Heart right ventricle (tissue), 16 donors: ENCODE measurements at regions not wholly inside any gene's neighbourhood (a gene's known extent, or its start where the extent isn't known, plus 50 kb on each side); places are given as distances from the start of the nearest gene placed in this dataset.

Experiments
- ATAC-seq, 8 donors: fragments of 200-7000 bp; cut with Tn5 transposase; one replicate each; pipeline ENCODE4 v1.9.1; 2020; ENCODE audit warnings: mild to moderate bottlenecking in 8 of 8, moderate library complexity in 8 of 8, moderate number of reproducible peaks in 1 of 8
- DNase-seq, 2 donors: peaks; one replicate each; pipeline ENCODE4 v3.0.0-alpha.2; 2020
- H3K27ac ChIP-seq, 10 donors: fragments of 200-600 bp; sonication (generic) in 2 of 10; one replicate each; pipeline versions ENCODE4 v1.5.0 to v1.8.0; 2020 to 2022; ENCODE audit warnings: mild to moderate bottlenecking in 3 of 10
- H3K27me3 ChIP-seq, 7 donors: fragments of 200-600 bp; one replicate each; pipeline ENCODE4 v1.8.0; 2021 to 2022; ENCODE audit warnings: mild to moderate bottlenecking in 2 of 7
- H3K36me3 ChIP-seq, 9 donors: fragments of 200-600 bp; sonication (generic) in 1 of 9; one replicate each; pipeline versions ENCODE4 v1.5.0 to v1.8.0; 2020 to 2022; ENCODE audit warnings: mild to moderate bottlenecking in 2 of 9
- H3K4me1 ChIP-seq, 9 donors: fragments of 200-600 bp; sonication (generic) in 1 of 9; one replicate each; pipeline versions ENCODE4 v1.5.0 to v1.8.0; 2020 to 2022; ENCODE audit warnings: mild to moderate bottlenecking in 4 of 9
- H3K4me3 ChIP-seq, 10 donors: fragments of 200-600 bp; sonication (generic) in 2 of 10; one replicate each; pipeline versions ENCODE4 v1.5.0 to v1.8.0; 2020 to 2022; ENCODE audit warnings: mild to moderate bottlenecking in 7 of 10, moderate library complexity in 2 of 10
- H3K9me3 ChIP-seq, 11 donors: fragments of 200-600 bp in 10 of 11; sonication (generic) in 2 of 11; one replicate each; pipeline versions ENCODE4 v1.5.0 to v1.8.0; 2013 to 2022; ENCODE audit warnings: mild to moderate bottlenecking in 2 of 11, control low read depth in 1 of 11, moderate library complexity in 1 of 11
- CTCF ChIP-seq, 9 donors: fragments of 200-600 bp; sonication (generic) in 2 of 9; IDR thresholded peaks; one replicate each; pipeline versions ENCODE4 v1.5.0 to v1.8.0; 2021 to 2022; ENCODE audit warnings: antibody characterized with exemption in 9 of 9, mild to moderate bottlenecking in 5 of 9, moderate library complexity in 1 of 9
- WGBS, 2 donors: extraction: QIAGEN DNeasy Blood & Tissue Kit; methylation state at CpG; one replicate each; pipeline ENCODE4 v1.1.7; 2013; ENCODE audit warnings: inconsistent platforms in 1 of 2; 5-methylcytosine and 5-hydroxymethylcytosine counted together
- intact Hi-C, 10 donors: fragments of 100-400 bp; cut with DNase I; formaldehyde crosslinking; loops; one replicate each; pipeline versions ENCODE4 v1.11.1 to v1.14.2; 2022
- donor health status: Arrhythmogenic right ventricular cardiomyopathy.
- donor health status: ischemic (EF 13 %, LVEDD 7.1; RV severe dilation, severe dysfunction).
- donor health status: healthy with polysubstance abuse.
- donor health status: DM: no; HTN: yes; CAD: no.
- donor health status: DM: no; HTN: no; CAD: no.
- donor health status: ischemic (EF 25% LVEDD 6.9; RV normal size, moderate dysfunction).
- donor health status: ischemic (EF 25% LVEDD 5.7; RV mildly dilated, moderate dysfunction).
- donor health status: healthy.
- donor health status: DM: yes; HTN: yes; CAD: no.
- donor health status: Ischemic cardiomyopathy.
- donor health status: ischemic (EF 35%, LVEDD 5.7; RV mildly dilated, moderate dysfunction).
- donor health status: nonischemic (EF 11% LVEDD 7.7; RV severe dilation, severe dysfunction).
- donor health status: DM: yes; HTN: yes; CAD: no.
- donor health status: PGD.
- donor health status: ischemic (EF 29% LVEDD 5.4; RV normal size, mild dysfunction).
- donor health status: nonischemic (EF 23%, LVEDD 6.1; RV moderate dilation, normal function).

GRCh38 chr11:80520507-80520887 lies 1079.7 kb upstream of the TENM4 start:
- H3K27me3 ChIP-seq: no peaks in the 10 kb centered on the region
- TF ChIP-seq CTCF (IDR thresholded peaks at IDR 0.05): no peak
- no peaks in the 10 kb centered on the region for H3K4me1 ChIP-seq
- H3K4me3 ChIP-seq: no peak overlapping the region
- no peak for ATAC-seq
- no peaks in the 10 kb centered on the region for H3K36me3 ChIP-seq
- H3K9me3 ChIP-seq: peaks cover 0 to 20% (median 4%) of the 10 kb centered on the region in 11 donors
- H3K27ac ChIP-seq: no peak overlapping the region
- intact Hi-C loops: no loop called here
- no peak for DNase-seq
- 68 to 72% methylated on average over 2 of the region's 2 CpGs for WGBS, 2 donors

- 62 to 67% methylated on average over 7 of the region's 7 CpGs for WGBS, 2 donors
Observed at GRCh38 chr11:80519596-80520506, 1079.0 kb upstream of the TENM4 start.

DNA sequence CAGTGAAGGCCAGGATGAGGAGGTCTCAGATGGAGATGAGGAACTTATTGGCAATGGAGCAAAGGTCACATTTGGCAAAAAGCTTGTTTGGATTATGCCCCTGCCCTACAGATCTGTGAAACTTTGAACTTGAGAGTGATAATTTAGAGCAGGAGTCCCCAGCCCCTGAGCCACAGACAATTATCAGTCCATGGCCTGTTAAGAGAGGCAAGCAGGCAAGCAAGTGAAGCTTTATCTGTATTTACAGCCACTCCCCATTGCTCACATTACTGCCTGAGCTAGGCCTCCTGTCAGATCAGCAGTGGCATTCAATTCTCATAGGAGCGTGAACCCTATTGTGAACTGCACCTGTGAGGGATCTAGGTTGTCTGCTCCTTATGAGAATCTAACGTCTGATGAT lies 1076.9 kb upstream of the TENM4 start:
- H3K27me3 ChIP-seq: no peaks in the 10 kb centered on the region
- no peak for DNase-seq
- no peak overlapping the region for H3K4me3 ChIP-seq
- TF ChIP-seq CTCF (IDR thresholded peaks at IDR 0.05): no peak
- ATAC-seq: no peak
- intact Hi-C loops: no loop called here
- 66 to 70% methylated on average over 2 of the region's 2 CpGs for WGBS, 2 donors
- no peaks in the 10 kb centered on the region for H3K36me3 ChIP-seq
- H3K4me1 ChIP-seq: no peaks in the 10 kb centered on the region
- H3K9me3 ChIP-seq: peaks cover 0 to 20% (median 4%) of the 10 kb centered on the region in 11 donors
- H3K27ac ChIP-seq: no peak overlapping the region

More at GRCh38 chr11:80519596-80520506, 1079.0 kb upstream of the TENM4 start:
- DNase-seq: no peak
- no peak overlapping the region for H3K27ac ChIP-seq
- no peak for TF ChIP-seq CTCF (IDR thresholded peaks at IDR 0.05)
- no peaks in the 10 kb centered on the region for H3K4me1 ChIP-seq
- ATAC-seq: no peak
- no peaks in the 10 kb centered on the region for H3K36me3 ChIP-seq
- intact Hi-C loops: no loop called here
- no peaks in the 10 kb centered on the region for H3K27me3 ChIP-seq
- peaks cover 0 to 20% (median 4%) of the 10 kb centered on the region in 11 donors for H3K9me3 ChIP-seq
- no peak overlapping the region for H3K4me3 ChIP-seq

DNA sequence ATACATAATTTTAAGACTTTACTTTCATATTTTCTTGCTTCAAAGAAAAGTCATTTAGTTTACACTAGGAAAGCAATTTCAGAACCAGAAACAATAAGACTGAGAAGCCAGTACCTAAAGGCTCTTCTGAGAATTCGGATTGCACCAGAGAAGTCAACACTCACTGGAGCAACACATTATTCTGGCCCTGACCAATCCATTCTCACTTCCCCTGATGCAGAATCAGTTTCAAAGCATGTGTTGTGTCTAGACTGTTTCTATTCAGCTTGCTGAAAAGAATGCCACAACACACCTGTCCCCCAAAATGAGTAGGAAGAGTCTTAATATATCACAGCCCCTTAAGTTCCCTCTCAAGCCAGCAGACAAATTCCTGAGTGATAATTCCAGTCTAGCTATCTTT lies 1074.3 kb upstream of the TENM4 start:
- no peak overlapping the region for H3K4me3 ChIP-seq
- 80 to 92% methylated on average over 1 of the region's 1 CpG for WGBS, 2 donors
- TF ChIP-seq CTCF (IDR thresholded peaks at IDR 0.05): no peak
- H3K27me3 ChIP-seq: no peaks in the 10 kb centered on the region
- H3K36me3 ChIP-seq: no peaks in the 10 kb centered on the region
- intact Hi-C loops: no loop called here
- H3K27ac ChIP-seq: no peak overlapping the region
- no peak for DNase-seq
- H3K9me3 ChIP-seq: peaks cover 0 to 20% (median 4%) of the 10 kb centered on the region in 11 donors
- H3K4me1 ChIP-seq: no peaks in the 10 kb centered on the region
- no peak for ATAC-seq
